Panc1 (cell line): ENCODE measurements at regions not wholly inside any gene's neighbourhood (a gene's known extent, or its start where the extent isn't known, plus 50 kb on each side); places are given as distances from the start of the nearest gene placed in this dataset.

Source experiments
- ATAC-seq: fragments of 200-7000 bp; cut with Tn5 transposase; 2 replicates; pipeline ENCODE4 v1.9.1; 2020; ENCODE audit warnings: mild to moderate bottlenecking, moderate library complexity
- BruUV-seq: library from RNA; stranded (reverse); fragments of 400-500 nt; replicated peaks from 2 replicates; lab custom pipeline; 2021; lab: Mats Ljungman, UMichigan
- CTCF ChIA-PET: fragments of 300-600 bp; sonication (Branson Sonifier 250); formaldehyde crosslinking; loops from one replicate; lab custom pipeline; 2022; ENCODE audit warnings: antibody characterized with exemption; lab: Charles Lee
- POLR2A ChIA-PET: fragments of 300-600 bp; sonication (Branson Sonifier 250); formaldehyde crosslinking; loops from one replicate; lab custom pipeline; 2022; ENCODE audit warnings: antibody characterized with exemption; lab: Charles Lee
- DNase-seq: peaks from one replicate; pipeline ENCODE4 v3.0.0-alpha.2; 2010; ENCODE audit warnings: low read depth, low spot score
- H3K27ac ChIP-seq: 2 replicates; pipeline ENCODE4 v1.5.1; 2011; ENCODE audit warnings: mild to moderate bottlenecking, low read length, inconsistent platforms
- H3K27me3 ChIP-seq: fragments of 200-500 bp; sonication (Bioruptor generic); 2 replicates; pipeline ENCODE4 v1.6.0; 2014; ENCODE audit warnings: low read length, inconsistent platforms; ENCODE audit not compliant: control insufficient read depth, insufficient read depth
- H3K36me3 ChIP-seq: fragments of 200-500 bp; sonication (Bioruptor generic); 2 replicates; pipeline ENCODE4 v1.5.1; 2014; ENCODE audit warnings: inconsistent platforms, mild to moderate bottlenecking, low read length, moderate library complexity; ENCODE audit not compliant: control insufficient read depth, insufficient read depth
- H3K4me1 ChIP-seq: 2 replicates; pipeline ENCODE4 v1.5.1; 2011; ENCODE audit warnings: inconsistent platforms, mild to moderate bottlenecking, low read length, moderate library complexity; ENCODE audit not compliant: control insufficient read depth, insufficient read depth
- H3K4me3 ChIP-seq, 2 experiments: 2 replicates each; pipeline ENCODE4 v1.5.1; 2011 to 2012; ENCODE audit warnings: low read depth in 2 of 2, low read length in 2 of 2, mild to moderate bottlenecking in 2 of 2, inconsistent platforms in 1 of 2, moderate library complexity in 1 of 2
- H3K9me3 ChIP-seq: fragments of 200-500 bp; sonication (Bioruptor generic); 2 replicates; pipeline ENCODE4 v1.5.1; 2014; ENCODE audit warnings: low read depth, mild to moderate bottlenecking, inconsistent platforms, low read length, moderate library complexity; ENCODE audit not compliant: control insufficient read depth, insufficient read depth
- POLR2AphosphoS5 ChIP-seq: IDR thresholded peaks from 2 replicates; pipeline ENCODE4 v1.6.1; 2012; ENCODE audit warnings: mild to moderate bottlenecking, low read depth, low read length, moderate library complexity
- SIN3A ChIP-seq: IDR thresholded peaks from 2 replicates; pipeline ENCODE4 v1.6.1; 2012; ENCODE audit warnings: low read depth, mild to moderate bottlenecking, low read length, moderate library complexity, borderline replicate concordance; ENCODE audit not compliant: insufficient read depth
- TCF7L2 ChIP-seq: IDR thresholded peaks from 2 replicates; pipeline ENCODE4 v1.6.1; 2011; ENCODE audit warnings: mild to moderate bottlenecking, low read depth, low read length, inconsistent platforms
- in situ Hi-C: cut with HindIII; loops from 2 replicates; pipeline ENCODE4 v1.10.0; 2016; ENCODE audit warnings: low sequenced_read_pairs, low pct_unique_long_range_greater_than_20kb
- intact Hi-C: fragments of 100-400 bp; cut with micrococcal nuclease; formaldehyde crosslinking; loops from one replicate; pipeline ENCODE4 v1.10.0; 2022; ENCODE audit not compliant: unreplicated experiment
- TF ChIP-seq, protein P1 (sequence below), 2 experiments: IDR thresholded peaks; 2 replicates each; pipeline ENCODE4 v1.6.1; 2011 to 2012; ENCODE audit warnings: low read depth in 2 of 2, control low read depth in 1 of 2, low read length in 1 of 2, mild to moderate bottlenecking in 1 of 2, moderate library complexity in 1 of 2; ENCODE audit not compliant: insufficient read depth in 1 of 2
- TF ChIP-seq, protein P2 (sequence below): fragments of 450-650 bp; IDR thresholded peaks from 2 replicates; pipeline ENCODE4 v1.5.1; 2017; ENCODE audit warnings: mild to moderate bottlenecking

DNA sequence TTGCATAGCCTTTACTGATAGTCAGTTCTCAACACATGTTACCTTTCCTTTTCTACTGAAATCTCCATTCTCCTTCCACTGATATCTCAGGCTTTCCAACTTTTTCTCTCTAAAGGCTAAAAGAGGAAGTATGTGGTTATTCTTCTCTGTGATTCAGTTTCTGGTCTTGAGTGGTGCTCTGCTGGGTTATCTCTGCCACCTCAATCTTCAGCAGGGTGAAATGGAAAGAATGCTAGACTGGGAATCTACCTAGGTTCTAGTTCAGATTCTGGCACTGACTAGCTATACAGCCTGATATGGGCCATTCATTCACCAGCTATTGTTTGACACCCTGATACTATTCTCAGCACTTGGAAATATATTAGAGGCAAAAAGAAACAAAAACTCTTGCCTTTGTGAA, 124.9 kb upstream of the GRIA1 start:
- intact Hi-C loops (no loop called here), in situ Hi-C loops (no loop called here)
- CTCF ChIA-PET = no interaction called here
- Histone ChIP-seq H3K4me1 (no peaks in the 10 kb centered on the region), H3K9me3 (no peaks in the 10 kb centered on the region), H3K27me3 (no peaks in the 10 kb centered on the region), H3K36me3 (no peaks in the 10 kb centered on the region), H3K4me3 (no peak overlapping the region), H3K27ac (no peak overlapping the region)
- ATAC-seq (no peak), DNase-seq (no peak)
- BruUV-seq = no TSS peak
- no peak for TF ChIP-seq TCF7L2
- POLR2A ChIA-PET = no interaction called here

DNA sequence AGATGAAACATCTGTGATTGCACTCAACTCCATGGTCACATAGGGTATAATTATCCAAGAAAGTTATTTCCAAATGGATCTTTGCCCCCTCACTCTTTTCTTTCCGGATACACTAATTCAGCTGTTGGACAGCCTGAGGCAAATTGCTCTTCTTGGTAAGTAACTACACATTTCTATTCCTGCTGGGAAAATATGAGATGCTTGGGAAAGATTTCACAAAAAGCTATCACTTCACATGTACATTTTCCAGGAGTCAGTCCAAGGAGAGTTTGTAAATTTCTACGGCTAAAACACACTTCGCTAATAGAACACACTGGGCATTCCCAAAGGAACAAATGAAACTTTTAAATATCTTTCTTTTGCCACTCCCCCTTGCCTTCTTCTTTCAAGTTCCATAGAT, 123.0 kb upstream of the GRIA1 start:
- H3K27me3 ChIP-seq = no peaks in the 10 kb centered on the region
- TF ChIP-seq, protein P1, sequence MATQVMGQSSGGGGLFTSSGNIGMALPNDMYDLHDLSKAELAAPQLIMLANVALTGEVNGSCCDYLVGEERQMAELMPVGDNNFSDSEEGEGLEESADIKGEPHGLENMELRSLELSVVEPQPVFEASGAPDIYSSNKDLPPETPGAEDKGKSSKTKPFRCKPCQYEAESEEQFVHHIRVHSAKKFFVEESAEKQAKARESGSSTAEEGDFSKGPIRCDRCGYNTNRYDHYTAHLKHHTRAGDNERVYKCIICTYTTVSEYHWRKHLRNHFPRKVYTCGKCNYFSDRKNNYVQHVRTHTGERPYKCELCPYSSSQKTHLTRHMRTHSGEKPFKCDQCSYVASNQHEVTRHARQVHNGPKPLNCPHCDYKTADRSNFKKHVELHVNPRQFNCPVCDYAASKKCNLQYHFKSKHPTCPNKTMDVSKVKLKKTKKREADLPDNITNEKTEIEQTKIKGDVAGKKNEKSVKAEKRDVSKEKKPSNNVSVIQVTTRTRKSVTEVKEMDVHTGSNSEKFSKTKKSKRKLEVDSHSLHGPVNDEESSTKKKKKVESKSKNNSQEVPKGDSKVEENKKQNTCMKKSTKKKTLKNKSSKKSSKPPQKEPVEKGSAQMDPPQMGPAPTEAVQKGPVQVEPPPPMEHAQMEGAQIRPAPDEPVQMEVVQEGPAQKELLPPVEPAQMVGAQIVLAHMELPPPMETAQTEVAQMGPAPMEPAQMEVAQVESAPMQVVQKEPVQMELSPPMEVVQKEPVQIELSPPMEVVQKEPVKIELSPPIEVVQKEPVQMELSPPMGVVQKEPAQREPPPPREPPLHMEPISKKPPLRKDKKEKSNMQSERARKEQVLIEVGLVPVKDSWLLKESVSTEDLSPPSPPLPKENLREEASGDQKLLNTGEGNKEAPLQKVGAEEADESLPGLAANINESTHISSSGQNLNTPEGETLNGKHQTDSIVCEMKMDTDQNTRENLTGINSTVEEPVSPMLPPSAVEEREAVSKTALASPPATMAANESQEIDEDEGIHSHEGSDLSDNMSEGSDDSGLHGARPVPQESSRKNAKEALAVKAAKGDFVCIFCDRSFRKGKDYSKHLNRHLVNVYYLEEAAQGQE (IDR thresholded peaks at IDR 0.05; ENCODE audit: insufficient read depth in 1 of 2, low read depth in 2 of 2, low read length in 1 of 2) = no peak
- TF ChIP-seq TCF7L2 = no peak
- TF ChIP-seq POLR2AphosphoS5 = no peak
- TF ChIP-seq, protein P2, sequence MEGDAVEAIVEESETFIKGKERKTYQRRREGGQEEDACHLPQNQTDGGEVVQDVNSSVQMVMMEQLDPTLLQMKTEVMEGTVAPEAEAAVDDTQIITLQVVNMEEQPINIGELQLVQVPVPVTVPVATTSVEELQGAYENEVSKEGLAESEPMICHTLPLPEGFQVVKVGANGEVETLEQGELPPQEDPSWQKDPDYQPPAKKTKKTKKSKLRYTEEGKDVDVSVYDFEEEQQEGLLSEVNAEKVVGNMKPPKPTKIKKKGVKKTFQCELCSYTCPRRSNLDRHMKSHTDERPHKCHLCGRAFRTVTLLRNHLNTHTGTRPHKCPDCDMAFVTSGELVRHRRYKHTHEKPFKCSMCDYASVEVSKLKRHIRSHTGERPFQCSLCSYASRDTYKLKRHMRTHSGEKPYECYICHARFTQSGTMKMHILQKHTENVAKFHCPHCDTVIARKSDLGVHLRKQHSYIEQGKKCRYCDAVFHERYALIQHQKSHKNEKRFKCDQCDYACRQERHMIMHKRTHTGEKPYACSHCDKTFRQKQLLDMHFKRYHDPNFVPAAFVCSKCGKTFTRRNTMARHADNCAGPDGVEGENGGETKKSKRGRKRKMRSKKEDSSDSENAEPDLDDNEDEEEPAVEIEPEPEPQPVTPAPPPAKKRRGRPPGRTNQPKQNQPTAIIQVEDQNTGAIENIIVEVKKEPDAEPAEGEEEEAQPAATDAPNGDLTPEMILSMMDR = no peak
- TF ChIP-seq SIN3A = no peak
- ATAC-seq (no peak), DNase-seq (no peak)
- no peaks in the 10 kb centered on the region for H3K36me3 ChIP-seq
- no TSS peak for BruUV-seq
- no peak overlapping the region for H3K27ac ChIP-seq
- H3K4me3 ChIP-seq = no peak overlapping the region
- in situ Hi-C loops = no loop called here
- intact Hi-C loops = no loop called here
- no peaks in the 10 kb centered on the region for H3K9me3 ChIP-seq
- H3K4me1 ChIP-seq = no peaks in the 10 kb centered on the region
- POLR2A ChIA-PET = no interaction called here
- CTCF ChIA-PET = no interaction called here

DNA sequence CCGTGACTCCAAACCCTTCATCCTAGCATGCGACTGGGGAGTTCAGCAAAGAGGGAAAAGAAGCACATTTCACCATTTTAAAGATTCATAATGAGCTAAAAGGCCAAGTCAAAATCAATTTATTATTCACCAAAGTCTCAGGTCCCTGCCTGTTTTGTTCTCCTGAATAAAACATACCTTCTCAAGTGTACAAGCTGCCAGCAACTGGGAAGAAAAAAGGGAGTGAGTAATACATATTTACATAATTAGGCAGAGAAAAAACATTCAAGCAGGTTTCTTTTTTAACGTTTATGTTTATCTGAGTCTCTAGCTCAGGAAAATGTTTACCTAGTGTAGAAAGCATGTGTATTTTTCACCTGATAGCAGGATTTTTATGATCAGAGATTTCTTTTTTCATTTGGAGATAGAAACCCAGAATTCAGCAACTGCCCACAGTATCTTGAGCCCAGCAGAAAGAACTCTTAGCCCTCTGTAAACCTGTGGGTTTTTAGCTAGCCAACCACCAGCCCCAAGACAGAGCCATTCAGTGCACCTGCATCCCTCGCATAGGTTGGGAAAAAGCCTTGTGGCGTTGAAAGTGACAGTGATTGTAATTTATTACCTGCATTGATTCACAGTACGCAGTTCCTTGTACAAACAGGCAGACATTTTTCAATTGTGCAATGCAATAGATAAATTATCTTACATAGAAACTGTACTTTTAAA, 117.9 kb upstream of the GRIA1 start:
- Histone ChIP-seq H3K36me3 (no peaks in the 10 kb centered on the region), H3K27ac (no peak overlapping the region), H3K27me3 (no peaks in the 10 kb centered on the region), H3K4me3 (no peak overlapping the region), H3K4me1 (no peaks in the 10 kb centered on the region), H3K9me3 (no peaks in the 10 kb centered on the region)
- intact Hi-C loops = no loop called here
- BruUV-seq = no TSS peak
- ChIA-PET CTCF (no interaction called here), POLR2A (no interaction called here)
- TF ChIP-seq TCF7L2 (no peak), POLR2AphosphoS5 (no peak), SIN3A (no peak)
- TF ChIP-seq, protein P2 = no peak
- TF ChIP-seq, protein P1 (IDR thresholded peaks at IDR 0.05; ENCODE audit: insufficient read depth in 1 of 2, low read depth in 2 of 2, low read length in 1 of 2) = no peak
- DNase-seq (no peak), ATAC-seq (no peak)
- in situ Hi-C loops = no loop called here
